ENCODE measurements at regions not wholly inside any gene's neighbourhood (a gene's known extent, or its start where the extent isn't known, plus 50 kb on each side); places are given as distances from the start of the nearest gene placed in this dataset.

GRCh38 chr18:9022397-9023155 lies 79.9 kb upstream of the NDUFV2 start:
- TF ChIP-seq, protein P1, sequence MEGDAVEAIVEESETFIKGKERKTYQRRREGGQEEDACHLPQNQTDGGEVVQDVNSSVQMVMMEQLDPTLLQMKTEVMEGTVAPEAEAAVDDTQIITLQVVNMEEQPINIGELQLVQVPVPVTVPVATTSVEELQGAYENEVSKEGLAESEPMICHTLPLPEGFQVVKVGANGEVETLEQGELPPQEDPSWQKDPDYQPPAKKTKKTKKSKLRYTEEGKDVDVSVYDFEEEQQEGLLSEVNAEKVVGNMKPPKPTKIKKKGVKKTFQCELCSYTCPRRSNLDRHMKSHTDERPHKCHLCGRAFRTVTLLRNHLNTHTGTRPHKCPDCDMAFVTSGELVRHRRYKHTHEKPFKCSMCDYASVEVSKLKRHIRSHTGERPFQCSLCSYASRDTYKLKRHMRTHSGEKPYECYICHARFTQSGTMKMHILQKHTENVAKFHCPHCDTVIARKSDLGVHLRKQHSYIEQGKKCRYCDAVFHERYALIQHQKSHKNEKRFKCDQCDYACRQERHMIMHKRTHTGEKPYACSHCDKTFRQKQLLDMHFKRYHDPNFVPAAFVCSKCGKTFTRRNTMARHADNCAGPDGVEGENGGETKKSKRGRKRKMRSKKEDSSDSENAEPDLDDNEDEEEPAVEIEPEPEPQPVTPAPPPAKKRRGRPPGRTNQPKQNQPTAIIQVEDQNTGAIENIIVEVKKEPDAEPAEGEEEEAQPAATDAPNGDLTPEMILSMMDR (IDR thresholded peaks at IDR 0.05; ENCODE audit: low read depth, low read length, poor library complexity, severe bottlenecking), result no peak
- TF ChIP-seq EZH2phosphoT487 (IDR thresholded peaks at IDR 0.05; ENCODE audit: borderline replicate concordance, low read length), result no peak
